ENCODE measurements at regions not wholly inside any gene's neighbourhood (a gene's known extent, or its start where the extent isn't known, plus 50 kb on each side); places are given as distances from the start of the nearest gene placed in this dataset.
"Not testable (repeated sequence)": the region's sequence is repeated elsewhere in the genome, so short reads cannot be mapped to it uniquely, and the experiment has no call there.

GRCh38 chr7:24140001-24140400, 144.0 kb upstream of the NPY start:
- no peak for DNase-seq

- DNase-seq: no peak
Observed at GRCh38 chr7:24141874-24142509, 142.0 kb upstream of the NPY start.

- DNase-seq: no peak
Observed at GRCh38 chr7:24143547-24143946, 140.4 kb upstream of the NPY start.

- no peak for DNase-seq
Observed at GRCh38 chr7:24151944-24152343, 132.0 kb upstream of the NPY start.

- no peak for DNase-seq
Observed at GRCh38 chr7:24152356-24152755, 131.6 kb upstream of the NPY start.

- no peak for DNase-seq
Observed at GRCh38 chr7:24152877-24153472, 131.0 kb upstream of the NPY start.

GRCh38 chr7:24157666-24158065, 126.3 kb upstream of the NPY start:
- DNase-seq: no peak

GRCh38 chr7:24158975-24159374, 125.0 kb upstream of the NPY start:
- DNase-seq: no peak

- no peak for DNase-seq
Observed at GRCh38 chr7:24164401-24164800, 119.6 kb upstream of the NPY start.

- no peak for DNase-seq
Observed at GRCh38 chr7:24169077-24169624, 114.8 kb upstream of the NPY start.

- DNase-seq: not testable (repeated sequence)
Observed at GRCh38 chr7:24171951-24172350, 112.0 kb upstream of the NPY start.

- DNase-seq: no peak
Observed at GRCh38 chr7:24172856-24173255, 111.1 kb upstream of the NPY start.

GRCh38 chr7:24175603-24176002, 108.4 kb upstream of the NPY start:
- DNase-seq: no peak

- no peak for DNase-seq
Observed at GRCh38 chr7:24178811-24179570, 105.0 kb upstream of the NPY start.

GRCh38 chr7:24191362-24191761, 92.6 kb upstream of the NPY start:
- no peak for DNase-seq

GRCh38 chr7:24192053-24192452, 91.9 kb upstream of the NPY start:
- no peak for DNase-seq

- DNase-seq: no peak
Observed at GRCh38 chr7:24192691-24193090, 91.3 kb upstream of the NPY start.

GRCh38 chr7:24197852-24198251, 86.1 kb upstream of the NPY start:
- DNase-seq: no peak

GRCh38 chr7:24199978-24200377, 84.0 kb upstream of the NPY start:
- no peak for DNase-seq

GRCh38 chr7:24200407-24200966, 83.5 kb upstream of the NPY start:
- no peak for DNase-seq

- no peak for DNase-seq
Observed at GRCh38 chr7:24201226-24201625, 82.8 kb upstream of the NPY start.

- DNase-seq: no peak
Observed at GRCh38 chr7:24212073-24212472, 71.9 kb upstream of the NPY start.

- DNase-seq: no peak
Observed at GRCh38 chr7:24213311-24213710, 70.7 kb upstream of the NPY start.

GRCh38 chr7:24214670-24215069, 69.3 kb upstream of the NPY start:
- no peak for DNase-seq
